ENCODE measurements at regions not wholly inside any gene's neighbourhood (a gene's known extent, or its start where the extent isn't known, plus 50 kb on each side); places are given as distances from the start of the nearest gene placed in this dataset.

DNA sequence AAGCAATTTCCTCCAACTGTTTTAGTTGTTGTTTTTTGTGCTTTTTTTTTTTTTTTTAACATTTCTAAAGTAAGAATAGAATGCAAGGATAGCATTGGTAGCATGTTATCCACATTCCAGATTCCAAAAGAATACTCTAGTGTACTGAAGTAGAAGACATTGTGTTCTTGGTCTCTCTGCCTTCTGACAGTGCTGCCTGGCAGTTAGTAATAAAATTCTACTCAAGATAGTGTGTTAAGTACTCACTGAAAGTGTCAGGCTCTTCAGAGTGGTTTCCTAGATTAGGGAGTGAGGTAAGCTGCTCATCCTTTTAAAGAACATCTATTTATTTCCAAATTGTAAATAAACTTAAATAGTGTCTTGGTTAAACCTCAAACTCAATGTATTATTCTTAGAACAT is 253.7 kb downstream of the HNMT start:
- no peak overlapping the region for H3K4me3 ChIP-seq
- no peaks in the 10 kb centered on the region for H3K4me1 ChIP-seq (replicated peaks in 1 of 2)
- no peaks in the 10 kb centered on the region for H3K27me3 ChIP-seq
- no peaks in the 10 kb centered on the region for H3K9me3 ChIP-seq (replicated peaks in 1 of 3)
- TF ChIP-seq, protein P1, sequence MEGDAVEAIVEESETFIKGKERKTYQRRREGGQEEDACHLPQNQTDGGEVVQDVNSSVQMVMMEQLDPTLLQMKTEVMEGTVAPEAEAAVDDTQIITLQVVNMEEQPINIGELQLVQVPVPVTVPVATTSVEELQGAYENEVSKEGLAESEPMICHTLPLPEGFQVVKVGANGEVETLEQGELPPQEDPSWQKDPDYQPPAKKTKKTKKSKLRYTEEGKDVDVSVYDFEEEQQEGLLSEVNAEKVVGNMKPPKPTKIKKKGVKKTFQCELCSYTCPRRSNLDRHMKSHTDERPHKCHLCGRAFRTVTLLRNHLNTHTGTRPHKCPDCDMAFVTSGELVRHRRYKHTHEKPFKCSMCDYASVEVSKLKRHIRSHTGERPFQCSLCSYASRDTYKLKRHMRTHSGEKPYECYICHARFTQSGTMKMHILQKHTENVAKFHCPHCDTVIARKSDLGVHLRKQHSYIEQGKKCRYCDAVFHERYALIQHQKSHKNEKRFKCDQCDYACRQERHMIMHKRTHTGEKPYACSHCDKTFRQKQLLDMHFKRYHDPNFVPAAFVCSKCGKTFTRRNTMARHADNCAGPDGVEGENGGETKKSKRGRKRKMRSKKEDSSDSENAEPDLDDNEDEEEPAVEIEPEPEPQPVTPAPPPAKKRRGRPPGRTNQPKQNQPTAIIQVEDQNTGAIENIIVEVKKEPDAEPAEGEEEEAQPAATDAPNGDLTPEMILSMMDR (IDR thresholded peaks at IDR 0.05), result no peak
- TF ChIP-seq POLR2A (IDR thresholded peaks at IDR 0.05), result no peak
- H3K36me3 ChIP-seq (replicated peaks in 1 of 2), result no peaks in the 10 kb centered on the region
- H3K27ac ChIP-seq, result no peak overlapping the region
- intact Hi-C loops (cut with DNase I), result no loop called here
- DNase-seq, result no peak

DNA sequence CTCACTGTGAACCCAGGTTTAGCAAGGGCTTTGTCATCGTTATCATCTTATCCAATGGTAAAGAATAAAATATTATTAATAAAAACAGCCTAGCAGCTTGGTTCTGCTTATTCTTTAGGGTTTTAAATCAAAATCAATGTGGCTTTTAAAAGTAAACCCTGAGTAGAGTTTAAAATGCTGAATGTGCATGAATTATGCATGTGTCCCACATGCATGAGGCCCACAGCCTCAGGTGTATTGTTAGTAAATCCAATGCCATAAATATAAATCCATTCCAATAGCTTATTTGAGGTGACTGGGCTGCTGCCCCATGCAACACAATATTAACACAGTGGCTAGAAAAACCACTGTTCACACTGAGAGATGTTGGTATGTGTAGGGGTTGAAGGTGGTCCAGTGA is 254.1 kb downstream of the HNMT start:
- DNase-seq, result no peak
- TF ChIP-seq, protein P1 (IDR thresholded peaks at IDR 0.05), result no peak
- no peak for TF ChIP-seq POLR2A (IDR thresholded peaks at IDR 0.05)
- no peak overlapping the region for H3K4me3 ChIP-seq
- no peaks in the 10 kb centered on the region for H3K36me3 ChIP-seq (replicated peaks in 1 of 2)
- no peaks in the 10 kb centered on the region for H3K4me1 ChIP-seq (replicated peaks in 1 of 2)
- 89 to 100% (median 95%) methylated on average over 1 of the region's 1 CpG for WGBS, 4 donors
- H3K27me3 ChIP-seq, result no peaks in the 10 kb centered on the region
- no peak overlapping the region for H3K27ac ChIP-seq
- intact Hi-C loops (cut with DNase I), result no loop called here
- no peaks in the 10 kb centered on the region for H3K9me3 ChIP-seq (replicated peaks in 1 of 3)

DNA sequence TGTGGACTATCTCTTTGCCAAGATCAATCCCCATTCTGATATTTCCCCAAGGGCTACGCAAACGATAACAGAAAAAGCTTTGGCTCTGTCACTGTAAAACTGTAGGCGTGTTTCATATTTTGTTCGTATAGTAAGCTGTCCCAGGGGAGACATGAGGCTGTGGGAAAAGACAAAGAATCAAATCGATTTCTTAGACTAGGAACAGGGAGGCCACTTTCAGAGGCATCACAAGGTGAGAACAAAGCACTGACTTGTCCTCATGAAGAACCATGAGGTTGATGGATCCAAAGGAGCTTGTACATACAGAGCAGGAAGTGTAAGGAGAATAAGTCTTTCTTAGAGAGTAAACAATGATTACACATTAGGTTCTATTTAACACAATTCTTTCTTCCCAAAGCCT is 255.7 kb downstream of the HNMT start:
- Histone ChIP-seq H3K9me3 (replicated peaks in 1 of 3) (no peaks in the 10 kb centered on the region), H3K4me3 (no peak overlapping the region), H3K27ac (no peak overlapping the region), H3K4me1 (replicated peaks in 1 of 2) (no peaks in the 10 kb centered on the region), H3K36me3 (replicated peaks in 1 of 2) (no peaks in the 10 kb centered on the region), H3K27me3 (no peaks in the 10 kb centered on the region)
- no peak for DNase-seq
- TF ChIP-seq, protein P1 (IDR thresholded peaks at IDR 0.05), result no peak
- no peak for TF ChIP-seq POLR2A (IDR thresholded peaks at IDR 0.05)
- WGBS, 4 donors, result 81 to 93% (median 84%) methylated on average over 5 of the region's 5 CpGs
- intact Hi-C loops (cut with DNase I), result no loop called here

DNA sequence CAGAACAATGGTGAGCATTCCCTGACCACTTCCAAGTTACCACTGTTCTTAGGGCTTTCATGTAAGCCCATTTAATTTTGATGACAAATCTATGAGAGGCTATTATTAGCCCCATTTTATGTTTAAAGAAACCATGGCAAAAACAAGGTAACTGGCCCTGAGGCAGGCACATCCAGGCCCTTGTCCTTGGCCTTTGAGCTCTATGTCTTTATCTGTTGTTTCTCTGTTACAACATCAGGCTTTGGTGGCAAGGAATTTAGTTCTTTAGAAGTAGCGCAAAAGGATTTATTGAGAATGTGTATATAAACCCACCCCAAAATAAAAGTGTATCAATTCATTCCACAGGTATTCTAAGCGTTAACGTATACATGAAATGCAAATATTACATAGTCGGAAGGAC is 257.1 kb downstream of the HNMT start:
- intact Hi-C loops (cut with DNase I), result no loop called here
- Histone ChIP-seq H3K4me3 (no peak overlapping the region), H3K36me3 (replicated peaks in 1 of 2) (no peaks in the 10 kb centered on the region), H3K27me3 (no peaks in the 10 kb centered on the region), H3K9me3 (replicated peaks in 1 of 3) (no peaks in the 10 kb centered on the region), H3K27ac (no peak overlapping the region), H3K4me1 (replicated peaks in 1 of 2) (no peaks in the 10 kb centered on the region)
- WGBS, 4 donors, result 88 to 93% (median 92%) methylated on average over 4 of the region's 4 CpGs
- TF ChIP-seq POLR2A (IDR thresholded peaks at IDR 0.05), result no peak
- TF ChIP-seq, protein P1 (IDR thresholded peaks at IDR 0.05), result no peak
- DNase-seq, result no peak

Data from adrenal gland (tissue), 9 donors.